Upper lobe of left lung (tissue), 4 donors: ENCODE measurements at regions not wholly inside any gene's neighbourhood (a gene's known extent, or its start where the extent isn't known, plus 50 kb on each side); places are given as distances from the start of the nearest gene placed in this dataset.

Experiments
- EP300 ChIP-seq, 4 donors: sonication (generic); formaldehyde crosslinking; IDR thresholded peaks; one replicate each; pipeline ENCODE4 v1.5.1; 2017; ENCODE audit warnings: antibody characterized with exemption in 4 of 4, control low read depth in 2 of 4
- POLR2A ChIP-seq, 4 donors: fragments of 450-650 bp; IDR thresholded peaks; one replicate each; pipeline ENCODE4 v1.5.1; 2016 to 2017; ENCODE audit warnings: antibody characterized with exemption in 4 of 4, mild to moderate bottlenecking in 2 of 4
- POLR2AphosphoS5 ChIP-seq, 2 donors: sonication (generic); formaldehyde crosslinking; IDR thresholded peaks; one replicate each; pipeline ENCODE4 v1.5.1; 2017; ENCODE audit warnings: antibody characterized with exemption in 2 of 2
- TF ChIP-seq, protein P1 (sequence below), 6 experiments: fragments of 450-650 bp in 4 of 6; fragments of 200-600 bp in 2 of 6; sonication (generic) in 2 of 6; IDR thresholded peaks; one replicate each; pipeline ENCODE4 v1.5.1; 2016 to 2019; ENCODE audit warnings: antibody characterized with exemption in 6 of 6

DNA sequence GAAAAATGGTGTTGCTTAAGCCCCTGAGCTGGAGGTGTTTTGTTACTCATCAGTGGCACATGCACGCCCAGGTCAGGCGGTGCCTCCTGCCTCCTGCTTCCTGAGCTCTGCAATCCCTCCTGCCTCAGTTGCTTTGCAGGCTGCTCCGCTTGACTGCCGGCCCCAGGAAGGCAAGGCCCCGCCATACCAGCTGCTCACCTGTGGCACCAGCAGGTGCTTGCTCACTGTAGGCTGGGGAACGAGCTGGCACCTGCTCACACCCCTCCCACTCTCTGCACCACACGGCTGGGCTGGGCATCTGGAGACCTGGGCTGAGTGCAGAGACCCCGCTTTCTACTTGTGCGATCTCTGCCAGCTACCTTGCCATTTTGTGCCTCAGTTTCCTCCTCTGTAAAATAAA, 200.2 kb downstream of the RBFOX3 start:
- no peak for TF ChIP-seq POLR2AphosphoS5 (IDR thresholded peaks at IDR 0.05)
- TF ChIP-seq, protein P1, sequence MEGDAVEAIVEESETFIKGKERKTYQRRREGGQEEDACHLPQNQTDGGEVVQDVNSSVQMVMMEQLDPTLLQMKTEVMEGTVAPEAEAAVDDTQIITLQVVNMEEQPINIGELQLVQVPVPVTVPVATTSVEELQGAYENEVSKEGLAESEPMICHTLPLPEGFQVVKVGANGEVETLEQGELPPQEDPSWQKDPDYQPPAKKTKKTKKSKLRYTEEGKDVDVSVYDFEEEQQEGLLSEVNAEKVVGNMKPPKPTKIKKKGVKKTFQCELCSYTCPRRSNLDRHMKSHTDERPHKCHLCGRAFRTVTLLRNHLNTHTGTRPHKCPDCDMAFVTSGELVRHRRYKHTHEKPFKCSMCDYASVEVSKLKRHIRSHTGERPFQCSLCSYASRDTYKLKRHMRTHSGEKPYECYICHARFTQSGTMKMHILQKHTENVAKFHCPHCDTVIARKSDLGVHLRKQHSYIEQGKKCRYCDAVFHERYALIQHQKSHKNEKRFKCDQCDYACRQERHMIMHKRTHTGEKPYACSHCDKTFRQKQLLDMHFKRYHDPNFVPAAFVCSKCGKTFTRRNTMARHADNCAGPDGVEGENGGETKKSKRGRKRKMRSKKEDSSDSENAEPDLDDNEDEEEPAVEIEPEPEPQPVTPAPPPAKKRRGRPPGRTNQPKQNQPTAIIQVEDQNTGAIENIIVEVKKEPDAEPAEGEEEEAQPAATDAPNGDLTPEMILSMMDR (IDR thresholded peaks at IDR 0.05), result no peak
- TF ChIP-seq POLR2A (IDR thresholded peaks at IDR 0.05), result no peak
- no peak for TF ChIP-seq EP300 (IDR thresholded peaks at IDR 0.05)
